CD14-positive monocyte (primary cell): ENCODE measurements at regions not wholly inside any gene's neighbourhood (a gene's known extent, or its start where the extent isn't known, plus 50 kb on each side); places are given as distances from the start of the nearest gene placed in this dataset.

Experiments
- DNase-seq, 3 donors: peaks; one replicate each; pipeline ENCODE4 v3.0.0-alpha.2; 2011 to 2022
- H2AFZ ChIP-seq: 2 replicates; pipeline ENCODE4 v1.6.0; 2012; ENCODE audit warnings: mild to moderate bottlenecking, low read depth, low read length, inconsistent platforms; ENCODE audit not compliant: insufficient read depth, poor library complexity, severe bottlenecking
- H3K27ac ChIP-seq, 2 donors: 1 replicate in 1 of 2; 2 replicates in 1 of 2; pipeline ENCODE4 v1.5.1; 2012 to 2013; ENCODE audit warnings: low read length in 2 of 2, control low read depth in 1 of 2, inconsistent platforms in 1 of 2, low read depth in 1 of 2, mild to moderate bottlenecking in 1 of 2
- H3K27me3 ChIP-seq, 2 donors: one replicate each; pipeline versions ENCODE4 v1.6.0 to v1.6.1; 2011 to 2013; ENCODE audit warnings: low read length in 2 of 2; ENCODE audit not compliant: control insufficient read depth in 2 of 2, insufficient read depth in 2 of 2
- H3K36me3 ChIP-seq, 2 donors: replicated peaks in 1 of 2; 1 replicate in 1 of 2; 2 replicates in 1 of 2; pipeline versions ENCODE4 v1.5.1 to v1.6.1; 2012 to 2013; ENCODE audit warnings: low read length in 2 of 2, control low read depth in 1 of 2, inconsistent platforms in 1 of 2, mild to moderate bottlenecking in 1 of 2; ENCODE audit not compliant: insufficient read depth in 2 of 2, control insufficient read depth in 1 of 2
- H3K4me1 ChIP-seq, 2 donors: 1 replicate in 1 of 2; 2 replicates in 1 of 2; pipeline versions ENCODE4 v1.5.1 to v1.6.1; 2012 to 2013; ENCODE audit warnings: low read length in 2 of 2, control low read depth in 1 of 2, inconsistent platforms in 1 of 2, mild to moderate bottlenecking in 1 of 2, moderate library complexity in 1 of 2; ENCODE audit not compliant: insufficient read depth in 2 of 2, control insufficient read depth in 1 of 2
- H3K4me2 ChIP-seq: replicated peaks from 2 replicates; pipeline ENCODE3; 2012; ENCODE audit warnings: low read length, moderate library complexity, mild to moderate bottlenecking; ENCODE audit not compliant: poor library complexity, severe bottlenecking; ENCODE audit errors: extremely low read depth
- H3K4me3 ChIP-seq, 3 experiments: fragments of 200-600 bp in 1 of 3; sonication (generic) in 1 of 3; replicated peaks in 1 of 3; 1 replicate in 2 of 3; 2 replicates in 1 of 3; pipeline ENCODE4 v1.5.1; 2011 to 2013; ENCODE audit warnings: low read length in 3 of 3, mild to moderate bottlenecking in 3 of 3, control low read depth in 2 of 3, low read depth in 2 of 3, inconsistent platforms in 1 of 3, moderate library complexity in 1 of 3
- H3K79me2 ChIP-seq: 2 replicates; pipeline ENCODE4 v1.6.0; 2012; ENCODE audit warnings: mild to moderate bottlenecking, control low read depth, inconsistent platforms, low read length, moderate library complexity; ENCODE audit not compliant: insufficient read depth
- H3K9ac ChIP-seq: 2 replicates; pipeline ENCODE4 v1.6.0; 2017; ENCODE audit warnings: low read length, mild to moderate bottlenecking; ENCODE audit not compliant: insufficient read depth, poor library complexity, severe bottlenecking
- H3K9me3 ChIP-seq, 2 donors: replicated peaks in 1 of 2; 1 replicate in 1 of 2; 2 replicates in 1 of 2; pipeline versions ENCODE4 v1.5.1 to v1.6.1; 2012 to 2013; ENCODE audit warnings: low read length in 2 of 2, control low read depth in 1 of 2; ENCODE audit not compliant: control insufficient read depth in 1 of 2, insufficient read depth in 1 of 2
- H4K20me1 ChIP-seq: 2 replicates; pipeline ENCODE4 v1.6.0; 2012; ENCODE audit warnings: mild to moderate bottlenecking, low read length, control low read depth, moderate library complexity; ENCODE audit not compliant: insufficient read depth
- H3K27ac Mint-ChIP-seq, 7 donors: one replicate each; pipeline ENCODE4 v1.8.0; 2020; ENCODE audit warnings: mild to moderate bottlenecking in 7 of 7, mixed read lengths in 7 of 7, moderate library complexity in 6 of 7, inconsistent platforms in 2 of 7
- H3K27me3 Mint-ChIP-seq, 3 donors: one replicate each; pipeline ENCODE4 v1.8.0; 2021 to 2022; ENCODE audit warnings: low read depth in 3 of 3, mild to moderate bottlenecking in 3 of 3, mixed read lengths in 3 of 3, moderate library complexity in 3 of 3, inconsistent platforms in 1 of 3
- H3K36me3 Mint-ChIP-seq, 2 donors: one replicate each; pipeline ENCODE4 v1.8.0; 2020; ENCODE audit warnings: mixed read lengths in 2 of 2, inconsistent platforms in 1 of 2, mild to moderate bottlenecking in 1 of 2
- H3K4me1 Mint-ChIP-seq: one replicate; pipeline ENCODE4 v1.8.0; 2020; ENCODE audit warnings: mild to moderate bottlenecking, mixed read lengths
- H3K4me3 Mint-ChIP-seq, 2 donors: one replicate each; pipeline ENCODE4 v1.8.0; 2020; ENCODE audit warnings: mild to moderate bottlenecking in 2 of 2, mixed read lengths in 2 of 2, moderate library complexity in 1 of 2
- H3K9me3 Mint-ChIP-seq, 7 donors: one replicate each; pipeline ENCODE4 v1.8.0; 2020 to 2022; ENCODE audit warnings: mixed read lengths in 7 of 7, mild to moderate bottlenecking in 6 of 7, moderate library complexity in 6 of 7, inconsistent platforms in 2 of 7
- CTCF ChIP-seq: fragments of 200-600 bp; IDR thresholded peaks from one replicate; pipeline ENCODE4 v1.8.0; 2022; ENCODE audit warnings: antibody characterized with exemption, mild to moderate bottlenecking
- WGBS: methylation state at CpG from one replicate; pipeline ENCODE4 v1.1.5; 2013; ENCODE audit warnings: missing lambda C conversion rate; ENCODE audit not compliant: insufficient coverage; 5-methylcytosine and 5-hydroxymethylcytosine counted together
- intact Hi-C, 2 donors: fragments of 100-400 bp; cut with micrococcal nuclease; formaldehyde crosslinking; loops; one replicate each; pipeline versions ENCODE4 v1.15.0 to v1.15.1; 2023

GRCh38 chr4:122548452-122548851, 72.4 kb downstream of the IL21 start:
- H3K4me2 ChIP-seq: no peak overlapping the region
- H3K79me2 ChIP-seq: no peaks in the 10 kb centered on the region
- H3K27ac ChIP-seq: no peak overlapping the region
- H3K27me3 ChIP-seq: peaks cover 0 to 2% of the 10 kb centered on the region in 2 donors
- intact Hi-C loops: no loop called here
- H3K36me3 ChIP-seq: no peaks in the 10 kb centered on the region
- no peaks in the 10 kb centered on the region for H3K4me1 ChIP-seq
- Mint-ChIP-seq H3K27ac (no peak overlapping the region), H3K36me3 (no peaks in the 10 kb centered on the region), H3K9me3 (peaks cover 0 to 4% (median 2%) of the 10 kb centered on the region in 7 donors), H3K4me1 (no peaks in the 10 kb centered on the region), H3K27me3 (peaks cover 3 to 12% (median 5%) of the 10 kb centered on the region in 3 donors), H3K4me3 (no peak overlapping the region)
- H4K20me1 ChIP-seq: no peaks in the 10 kb centered on the region
- DNase-seq: no peak
- H2AFZ ChIP-seq: no peak overlapping the region
- H3K4me3 ChIP-seq: no peak overlapping the region
- 77% methylated on average over 1 of the region's 1 CpG for WGBS
- no peak overlapping the region for H3K9ac ChIP-seq
- TF ChIP-seq CTCF: no peak
- no peaks in the 10 kb centered on the region for H3K9me3 ChIP-seq

GRCh38 chr4:122542411-122543236, 78.2 kb downstream of the IL21 start:
- Histone ChIP-seq H3K27ac (no peak overlapping the region), H3K4me2 (no peak overlapping the region), H3K27me3 (no peaks in the 10 kb centered on the region), H4K20me1 (no peaks in the 10 kb centered on the region), H3K36me3 (no peaks in the 10 kb centered on the region), H3K9me3 (no peaks in the 10 kb centered on the region), H3K4me3 (no peak overlapping the region), H3K4me1 (peaks cover 4 to 12% of the 10 kb centered on the region in 2 donors), H2AFZ (no peak overlapping the region), H3K79me2 (no peaks in the 10 kb centered on the region), H3K9ac (no peak overlapping the region)
- peaks cover 10 to 12% (median 12%) of the 10 kb centered on the region in 3 donors for H3K27me3 Mint-ChIP-seq
- H3K27ac Mint-ChIP-seq: no peak overlapping the region
- H3K4me1 Mint-ChIP-seq: peaks cover 8% of the 10 kb centered on the region
- H3K36me3 Mint-ChIP-seq: no peaks in the 10 kb centered on the region
- H3K9me3 Mint-ChIP-seq: peaks cover 0 to 16% (median 8%) of the 10 kb centered on the region in 7 donors
- no peak for DNase-seq
- WGBS: no CpG with 5 or more reads among the region's 3 CpGs
- no peak overlapping the region for H3K4me3 Mint-ChIP-seq
- TF ChIP-seq CTCF: no peak
- intact Hi-C loops: no loop called here
